ENCODE measurements at regions not wholly inside any gene's neighbourhood (a gene's known extent, or its start where the extent isn't known, plus 50 kb on each side); places are given as distances from the start of the nearest gene placed in this dataset.

DNA sequence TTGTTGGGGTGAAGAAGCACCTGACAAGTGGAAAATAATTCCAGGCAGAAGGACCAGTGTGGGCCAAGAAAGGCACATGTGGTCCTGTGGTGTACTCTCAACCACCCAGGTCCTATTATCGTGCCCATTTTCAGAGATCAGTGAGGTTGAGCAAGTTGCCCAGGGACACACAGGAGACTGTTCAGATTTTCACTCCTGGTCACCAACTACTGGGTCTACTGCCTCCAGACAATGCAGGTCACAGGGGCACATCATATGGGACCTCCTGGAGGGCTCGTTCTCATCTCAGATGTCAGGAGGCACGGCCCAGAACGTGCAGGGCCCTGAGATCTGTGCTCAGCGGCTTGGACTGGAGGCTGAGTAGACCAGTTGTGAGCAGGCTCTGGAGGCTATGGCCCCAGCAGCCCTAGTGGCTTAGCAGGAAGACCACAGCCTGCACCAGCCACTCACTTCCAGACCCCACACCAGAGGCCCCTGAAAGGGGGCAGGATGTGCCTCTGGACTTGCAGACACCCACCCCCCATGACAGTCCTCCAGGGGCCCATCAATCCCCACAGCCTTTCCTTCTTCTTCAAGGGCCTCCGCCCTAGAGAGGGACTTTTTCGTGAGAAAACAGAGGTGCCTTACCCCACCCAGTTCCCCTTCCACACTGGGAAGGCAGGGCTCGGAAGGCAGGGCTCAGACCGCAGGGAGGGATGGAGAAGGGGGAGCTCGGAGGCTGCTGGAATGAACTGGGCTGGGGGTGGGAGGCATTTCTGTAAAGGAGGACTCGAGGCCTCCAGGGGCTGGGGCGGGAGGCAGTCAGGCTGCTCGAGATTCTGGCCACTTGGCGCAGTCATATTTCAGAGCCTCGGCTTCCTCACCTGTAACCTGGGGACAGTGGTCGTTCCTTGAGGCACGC is 82.7 kb upstream of the NEURL1B start:
- no peaks in the 10 kb centered on the region for H3K36me3 Mint-ChIP-seq (ENCODE audit: insufficient read depth)
- TF ChIP-seq, protein P1, sequence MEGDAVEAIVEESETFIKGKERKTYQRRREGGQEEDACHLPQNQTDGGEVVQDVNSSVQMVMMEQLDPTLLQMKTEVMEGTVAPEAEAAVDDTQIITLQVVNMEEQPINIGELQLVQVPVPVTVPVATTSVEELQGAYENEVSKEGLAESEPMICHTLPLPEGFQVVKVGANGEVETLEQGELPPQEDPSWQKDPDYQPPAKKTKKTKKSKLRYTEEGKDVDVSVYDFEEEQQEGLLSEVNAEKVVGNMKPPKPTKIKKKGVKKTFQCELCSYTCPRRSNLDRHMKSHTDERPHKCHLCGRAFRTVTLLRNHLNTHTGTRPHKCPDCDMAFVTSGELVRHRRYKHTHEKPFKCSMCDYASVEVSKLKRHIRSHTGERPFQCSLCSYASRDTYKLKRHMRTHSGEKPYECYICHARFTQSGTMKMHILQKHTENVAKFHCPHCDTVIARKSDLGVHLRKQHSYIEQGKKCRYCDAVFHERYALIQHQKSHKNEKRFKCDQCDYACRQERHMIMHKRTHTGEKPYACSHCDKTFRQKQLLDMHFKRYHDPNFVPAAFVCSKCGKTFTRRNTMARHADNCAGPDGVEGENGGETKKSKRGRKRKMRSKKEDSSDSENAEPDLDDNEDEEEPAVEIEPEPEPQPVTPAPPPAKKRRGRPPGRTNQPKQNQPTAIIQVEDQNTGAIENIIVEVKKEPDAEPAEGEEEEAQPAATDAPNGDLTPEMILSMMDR (IDR thresholded peaks at IDR 0.05; ENCODE audit: unreplicated experiment) = no peak
- H3K27me3 Mint-ChIP-seq = peaks cover 53% of the 10 kb centered on the region
- no peak overlapping the region for H3K4me3 Mint-ChIP-seq (ENCODE audit: low read depth)
- no peak for DNase-seq (ENCODE audit: low spot score, unreplicated experiment)
- no peaks in the 10 kb centered on the region for H3K9me3 Mint-ChIP-seq (ENCODE audit: low read depth)
- peaks cover 35% of the 10 kb centered on the region for H3K4me1 Mint-ChIP-seq (ENCODE audit: low read depth)
- H3K27ac Mint-ChIP-seq = no peak overlapping the region

DNA sequence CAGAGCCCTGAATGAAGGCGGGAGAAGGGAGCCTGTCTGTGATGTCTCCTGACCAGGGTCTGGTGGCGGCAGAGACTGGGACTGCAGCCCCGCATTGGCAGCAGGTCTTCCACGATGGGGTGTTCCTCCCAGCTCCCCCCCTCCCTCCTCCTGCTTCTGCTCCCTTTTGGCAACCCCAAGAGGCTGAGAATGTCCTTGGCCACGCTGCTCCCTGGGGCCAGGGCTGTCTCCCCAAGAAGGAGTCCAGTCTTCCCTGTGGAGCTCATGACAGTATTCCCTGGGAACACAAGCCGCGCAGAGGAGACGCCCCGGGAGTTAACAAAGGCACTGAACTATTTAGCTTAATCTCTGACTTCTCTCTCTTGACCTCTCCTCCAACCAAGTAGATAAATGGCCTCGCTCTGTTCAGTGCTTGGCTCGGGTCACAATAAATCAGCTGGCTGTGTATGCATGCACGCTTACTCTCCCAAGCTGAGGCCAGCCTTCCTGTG is 84.0 kb upstream of the NEURL1B start:
- no peak for DNase-seq (ENCODE audit: low spot score, unreplicated experiment)
- peak overlapping the region; percentile 61 for H3K27ac Mint-ChIP-seq
- TF ChIP-seq, protein P1 (IDR thresholded peaks at IDR 0.05; ENCODE audit: unreplicated experiment) = no peak

DNA sequence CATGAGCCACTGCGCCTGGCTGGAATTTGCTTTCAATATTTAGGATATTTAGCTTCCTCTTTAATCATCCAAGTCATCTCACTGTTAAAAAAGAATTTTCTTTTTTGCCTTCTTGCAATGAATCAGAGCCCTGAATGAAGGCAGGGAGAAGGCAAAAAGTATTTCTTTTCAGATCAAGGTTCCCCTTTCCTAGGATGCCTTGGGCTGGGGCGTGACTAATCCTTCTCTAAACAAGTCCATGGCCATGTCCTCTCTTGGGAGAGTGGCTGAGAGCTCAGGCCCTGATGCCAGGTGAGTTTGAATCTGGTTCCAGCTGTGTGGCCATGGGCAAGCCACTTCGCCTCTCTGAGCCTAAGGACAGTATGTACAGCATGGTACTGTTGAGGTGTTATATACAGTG is 84.8 kb upstream of the NEURL1B start:
- H3K4me1 Mint-ChIP-seq (ENCODE audit: low read depth) = peaks cover 26% of the 10 kb centered on the region
- no peaks in the 10 kb centered on the region for H3K9me3 Mint-ChIP-seq (ENCODE audit: low read depth)
- no peak overlapping the region for H3K27ac Mint-ChIP-seq
- peaks cover 56% of the 10 kb centered on the region for H3K27me3 Mint-ChIP-seq
- no peaks in the 10 kb centered on the region for H3K36me3 Mint-ChIP-seq (ENCODE audit: insufficient read depth)
- DNase-seq (ENCODE audit: low spot score, unreplicated experiment) = no peak
- no peak overlapping the region for H3K4me3 Mint-ChIP-seq (ENCODE audit: low read depth)
- TF ChIP-seq, protein P1 (IDR thresholded peaks at IDR 0.05; ENCODE audit: unreplicated experiment) = no peak

More for the DNA sequence above, 84.0 kb upstream of the NEURL1B start:
- no peaks in the 10 kb centered on the region for H3K9me3 Mint-ChIP-seq (ENCODE audit: low read depth)
- H3K4me3 Mint-ChIP-seq (ENCODE audit: low read depth) = no peak overlapping the region
- H3K36me3 Mint-ChIP-seq (ENCODE audit: insufficient read depth) = no peaks in the 10 kb centered on the region
- peaks cover 56% of the 10 kb centered on the region for H3K27me3 Mint-ChIP-seq
- H3K4me1 Mint-ChIP-seq (ENCODE audit: low read depth) = peaks cover 26% of the 10 kb centered on the region

DNA sequence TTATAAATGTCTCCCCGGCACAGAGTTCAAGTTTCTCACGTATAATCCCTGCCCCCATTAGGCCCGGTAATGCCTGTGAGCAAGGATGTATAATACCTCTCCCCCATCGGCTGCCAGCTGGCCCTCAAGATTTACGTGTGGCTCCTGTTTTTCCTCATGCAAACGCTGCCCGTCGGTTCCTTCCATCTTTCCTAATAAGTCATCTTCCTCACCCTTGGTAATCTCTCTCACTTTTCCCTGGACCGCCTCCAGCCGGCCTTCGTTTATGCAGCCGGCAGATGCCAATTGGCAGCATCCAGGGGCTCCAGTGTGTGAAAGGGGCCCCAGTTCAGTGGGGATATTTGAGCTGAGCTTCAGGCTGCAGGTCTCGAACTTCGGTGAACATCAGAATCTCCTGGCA is 86.5 kb upstream of the NEURL1B start:
- H3K27me3 Mint-ChIP-seq = peaks cover 57% of the 10 kb centered on the region
- no peak overlapping the region for H3K27ac Mint-ChIP-seq
- TF ChIP-seq, protein P1 (IDR thresholded peaks at IDR 0.05; ENCODE audit: unreplicated experiment) = no peak
- peaks cover 26% of the 10 kb centered on the region for H3K4me1 Mint-ChIP-seq (ENCODE audit: low read depth)
- H3K9me3 Mint-ChIP-seq (ENCODE audit: low read depth) = no peaks in the 10 kb centered on the region
- no peak for DNase-seq (ENCODE audit: low spot score, unreplicated experiment)
- H3K36me3 Mint-ChIP-seq (ENCODE audit: insufficient read depth) = no peaks in the 10 kb centered on the region
- no peak overlapping the region for H3K4me3 Mint-ChIP-seq (ENCODE audit: low read depth)

DNA sequence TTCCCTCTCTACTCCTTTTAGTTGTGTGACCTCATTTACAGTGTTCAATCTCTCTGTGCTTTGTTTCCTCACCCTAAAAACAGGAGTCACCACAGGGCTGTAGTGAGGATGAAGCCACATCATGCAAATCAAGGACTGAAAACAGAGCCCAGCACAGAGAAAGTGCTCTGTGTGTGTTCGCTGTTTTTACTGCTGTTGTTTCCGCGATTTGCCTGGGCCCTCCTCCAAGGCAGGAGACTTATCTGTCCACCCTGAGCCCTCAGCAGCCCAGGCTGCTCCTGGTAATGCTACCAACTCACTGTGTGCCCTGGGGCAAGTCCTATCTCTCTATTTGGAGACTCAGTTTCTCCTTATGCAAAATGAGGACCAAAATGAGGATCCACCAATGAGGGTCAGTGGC is 87.2 kb upstream of the NEURL1B start:
- Mint-ChIP-seq H3K4me3 (ENCODE audit: low read depth) (no peak overlapping the region), H3K4me1 (ENCODE audit: low read depth) (peaks cover 23% of the 10 kb centered on the region), H3K27me3 (peaks cover 58% of the 10 kb centered on the region), H3K9me3 (ENCODE audit: low read depth) (no peaks in the 10 kb centered on the region), H3K27ac (no peak overlapping the region), H3K36me3 (ENCODE audit: insufficient read depth) (no peaks in the 10 kb centered on the region)
- TF ChIP-seq, protein P1 (IDR thresholded peaks at IDR 0.05; ENCODE audit: unreplicated experiment) = no peak
- DNase-seq (ENCODE audit: low spot score, unreplicated experiment) = no peak
